ENCODE measurements at regions not wholly inside any gene's neighbourhood (a gene's known extent, or its start where the extent isn't known, plus 50 kb on each side); places are given as distances from the start of the nearest gene placed in this dataset.

DNA sequence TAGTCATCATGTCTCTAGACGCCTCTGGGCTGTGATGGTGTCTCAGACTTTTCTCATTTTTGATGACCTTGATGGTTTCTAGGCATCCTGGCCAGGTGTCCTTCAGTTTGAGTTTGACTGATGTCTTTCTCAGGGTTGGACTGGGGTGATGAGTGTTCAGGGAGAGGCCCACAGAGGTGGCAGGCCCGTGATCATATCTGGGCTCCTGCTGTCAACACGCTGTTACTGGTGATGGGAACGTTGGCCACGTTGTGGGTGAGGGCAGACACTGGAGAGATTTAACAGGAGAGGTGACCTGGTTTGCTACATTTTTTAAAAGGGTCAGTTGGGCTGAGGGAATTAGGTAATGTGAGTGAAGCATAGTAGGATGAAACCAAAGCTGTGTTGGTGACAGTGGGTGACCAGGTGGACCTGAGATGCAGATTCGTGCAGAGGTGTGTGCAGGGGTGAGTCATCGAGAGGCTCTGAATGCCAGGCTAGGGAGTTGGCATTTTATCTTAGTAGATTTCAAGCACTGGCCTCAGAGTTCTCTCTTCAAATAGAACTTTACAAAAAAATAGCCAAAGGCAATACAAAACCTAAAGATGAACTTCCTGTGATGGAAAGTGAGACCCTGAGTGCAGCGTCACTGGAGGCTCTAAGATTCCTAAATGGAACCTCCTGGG, 174.1 kb downstream of the CDH26 start:
- DNase-seq, result no peak

DNA sequence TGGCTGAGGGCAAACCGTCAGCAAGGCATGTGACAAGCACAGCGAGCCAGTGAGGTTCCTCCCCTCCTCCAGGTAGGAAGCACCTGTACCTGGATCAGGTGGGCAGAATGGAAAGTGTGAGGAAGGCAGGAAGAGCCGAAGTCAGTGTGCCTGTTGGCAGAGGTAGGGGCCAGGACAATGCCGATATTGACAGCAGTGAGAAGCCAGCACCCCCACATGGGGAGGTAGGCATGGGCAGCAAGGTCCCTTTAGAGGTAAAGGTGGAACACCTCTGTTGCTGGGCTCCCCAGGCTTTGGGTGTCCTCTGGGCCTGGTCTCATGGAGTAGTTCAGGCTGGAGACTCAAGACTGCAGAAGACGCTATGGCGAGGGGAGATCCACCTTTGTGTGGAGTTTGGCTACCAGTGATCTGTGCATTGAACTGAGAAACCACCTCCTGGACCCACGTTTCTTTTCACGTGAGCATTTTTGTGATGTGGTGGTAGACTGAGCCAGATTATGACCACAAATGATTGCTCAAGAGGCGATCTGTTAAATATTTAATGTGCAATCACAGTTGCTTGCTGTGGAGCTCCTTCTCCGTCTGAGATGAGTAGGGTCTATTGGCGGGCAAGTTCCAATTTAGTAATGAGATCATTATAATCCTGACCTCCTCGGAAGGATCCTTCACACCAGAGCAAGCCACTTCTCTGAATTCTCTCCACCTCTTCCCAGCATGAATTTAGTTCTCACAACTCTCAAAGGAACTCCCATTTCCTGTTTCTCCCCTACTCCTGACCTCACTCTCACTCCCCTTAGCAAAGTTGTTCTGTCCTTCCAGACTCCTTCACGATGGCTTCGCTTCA, 174.8 kb downstream of the CDH26 start:
- DNase-seq, result no peak

- no peak for DNase-seq
Measured at GRCh38 chr20:60135276-60135675, 177.1 kb downstream of the CDH26 start.

DNA sequence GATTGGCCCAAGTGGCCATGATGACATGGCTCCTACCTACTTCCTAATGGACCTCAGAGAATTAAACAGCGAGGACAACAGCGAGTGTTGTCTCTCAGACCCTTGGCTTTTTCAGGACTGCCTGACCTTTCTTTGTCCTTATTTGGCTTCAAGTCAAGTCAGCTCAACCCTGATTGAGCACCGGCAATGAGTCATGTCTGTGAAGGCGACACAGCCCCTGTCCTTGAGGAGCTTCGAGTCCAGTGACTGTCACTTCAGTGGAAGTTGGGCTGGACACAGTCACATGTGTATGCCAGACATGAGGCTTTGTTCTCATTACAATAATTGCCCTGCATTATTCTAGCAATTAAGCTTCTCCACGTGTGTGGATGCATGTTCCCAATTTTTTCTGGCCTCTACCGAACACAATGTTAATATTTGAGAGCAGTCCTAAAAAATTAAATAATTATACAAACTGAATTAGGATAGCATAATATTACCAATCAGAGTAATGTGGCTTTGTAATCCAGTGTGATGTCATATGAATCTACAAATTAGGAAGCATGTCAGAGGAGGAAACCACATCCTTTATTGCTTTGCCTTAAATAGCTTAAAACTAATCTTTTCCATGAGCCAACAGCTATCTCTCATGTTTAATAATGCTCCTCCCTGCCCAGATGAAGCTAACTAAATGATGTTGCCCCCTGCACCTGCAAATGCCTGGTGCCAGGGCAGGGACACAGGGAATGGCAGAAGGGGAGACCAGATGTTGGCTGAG, 178.6 kb downstream of the CDH26 start:
- no peak for DNase-seq

DNA sequence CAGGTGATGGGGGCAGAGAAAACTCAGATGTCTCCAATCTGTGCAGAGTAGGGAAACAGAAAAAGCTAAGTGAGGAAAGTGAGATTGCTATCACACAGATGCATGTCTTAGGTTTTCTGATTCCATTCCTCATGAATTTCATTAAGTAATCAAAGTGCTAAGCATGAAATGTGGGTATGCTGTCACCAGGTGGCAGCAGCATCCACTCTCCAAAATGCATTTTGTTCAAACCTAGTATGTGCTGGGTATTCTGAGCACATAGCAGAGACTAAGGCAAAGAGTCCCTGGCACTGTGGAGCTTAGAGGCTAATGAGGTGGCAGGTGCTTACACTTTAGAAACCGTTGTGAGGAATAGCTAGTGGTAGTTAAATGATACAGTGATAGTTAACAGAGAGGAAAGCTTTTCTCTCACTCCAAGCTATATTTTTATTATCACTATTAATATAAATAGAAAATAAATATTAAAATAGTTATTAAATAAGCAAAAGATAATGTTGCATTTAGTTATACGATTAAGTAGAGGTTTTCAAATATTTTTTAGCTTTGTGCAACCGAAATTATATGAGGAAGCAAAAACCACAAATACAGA, 179.5 kb downstream of the CDH26 start:
- peak; percentile 53 for DNase-seq

- DNase-seq, result peak; percentile 54
Measured at GRCh38 chr20:60138256-60139220, 180.3 kb downstream of the CDH26 start.

DNA sequence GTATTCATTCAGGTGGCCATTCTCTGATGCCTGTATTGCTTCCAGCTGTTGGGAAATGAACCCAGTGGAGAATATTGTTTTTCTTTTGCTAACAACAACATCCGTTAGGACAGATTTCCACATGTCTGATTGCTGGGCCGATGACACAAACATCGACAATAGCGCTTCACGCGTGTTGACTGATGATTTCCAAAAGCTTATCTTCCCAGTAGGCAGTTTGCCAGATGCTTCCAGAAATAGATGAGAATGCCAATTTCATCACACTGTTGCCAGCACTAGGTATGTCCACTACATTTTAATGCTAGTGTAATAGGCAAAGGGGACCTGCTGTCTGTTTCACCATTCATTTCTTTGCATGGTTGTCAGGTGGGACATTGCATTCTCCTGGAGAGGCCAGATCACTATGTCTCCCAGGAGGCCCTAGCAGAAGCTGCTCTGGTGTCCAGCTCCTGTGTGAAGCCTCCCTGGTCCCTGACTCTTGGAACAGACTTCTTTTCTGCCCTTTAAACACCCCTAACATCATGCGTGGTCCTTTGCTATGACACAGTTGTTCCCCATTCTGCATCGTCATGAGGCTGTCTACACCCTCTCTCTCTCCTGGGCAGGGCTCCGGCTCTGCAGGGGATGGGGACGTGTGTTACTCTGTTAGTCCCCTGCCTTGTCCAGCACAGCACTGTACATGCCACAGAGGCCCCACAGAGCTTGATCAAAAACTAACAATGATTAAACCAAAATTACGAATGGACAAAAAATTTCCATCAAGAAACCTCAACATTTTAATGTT, 181.6 kb downstream of the CDH26 start:
- DNase-seq, result no peak

- DNase-seq, result peak; percentile 47
Measured at GRCh38 chr20:60142587-60142986, 184.4 kb downstream of the CDH26 start.

DNA sequence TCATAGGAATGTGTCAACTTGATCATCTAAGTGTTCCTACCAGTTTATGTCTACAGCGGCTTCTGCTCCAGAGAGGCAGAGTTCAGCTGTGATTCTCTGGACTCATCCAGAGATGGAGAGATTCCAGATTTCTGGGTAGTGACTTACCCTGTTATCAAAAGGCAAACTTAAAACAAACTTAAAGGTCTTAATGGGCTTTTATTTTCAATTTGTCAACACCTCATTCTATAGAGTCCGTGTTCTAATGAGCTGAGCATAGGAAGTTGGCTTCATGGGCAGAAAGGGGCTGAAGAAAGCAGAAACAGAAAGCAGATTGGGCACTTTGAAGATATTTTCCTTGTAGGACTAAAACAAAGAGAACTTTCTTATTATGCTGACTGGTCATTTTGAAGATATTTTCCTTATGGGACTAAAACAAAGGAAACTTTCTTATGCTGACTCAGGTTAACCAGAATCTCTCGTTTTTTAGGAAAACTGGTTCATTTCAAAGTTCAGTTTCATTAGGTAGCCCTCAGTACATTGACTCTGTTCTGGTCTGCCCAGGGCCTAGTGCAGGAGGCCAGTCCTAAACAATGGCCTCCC, 185.1 kb downstream of the CDH26 start:
- DNase-seq, result no peak

GRCh38 chr20:60144404-60144803, 186.2 kb downstream of the CDH26 start:
- DNase-seq, result no peak

- no peak for DNase-seq
Measured at GRCh38 chr20:60144974-60145527, 186.8 kb downstream of the CDH26 start.

GRCh38 chr20:60147004-60147403, 188.8 kb downstream of the CDH26 start:
- no peak for DNase-seq

DNA sequence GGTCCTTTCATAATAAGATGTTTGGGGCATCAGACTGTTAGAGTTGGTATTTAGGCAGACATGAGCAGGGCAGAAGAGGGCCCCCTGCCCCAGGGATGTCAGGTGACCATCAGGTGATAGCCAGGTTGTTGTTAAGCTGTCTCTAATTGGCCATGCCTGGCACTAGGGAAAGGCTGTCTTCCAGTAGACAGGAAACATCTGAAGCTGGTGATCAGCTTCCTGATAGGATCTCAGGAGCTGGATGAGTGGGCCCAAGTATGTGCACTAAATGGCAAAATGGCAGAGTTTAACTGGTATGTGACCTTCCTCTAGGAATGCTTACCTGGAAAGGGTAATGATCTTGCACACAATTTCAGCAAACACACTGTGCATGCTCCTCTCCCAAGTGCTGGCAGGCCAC, 190.7 kb downstream of the CDH26 start:
- no peak for DNase-seq

DNA sequence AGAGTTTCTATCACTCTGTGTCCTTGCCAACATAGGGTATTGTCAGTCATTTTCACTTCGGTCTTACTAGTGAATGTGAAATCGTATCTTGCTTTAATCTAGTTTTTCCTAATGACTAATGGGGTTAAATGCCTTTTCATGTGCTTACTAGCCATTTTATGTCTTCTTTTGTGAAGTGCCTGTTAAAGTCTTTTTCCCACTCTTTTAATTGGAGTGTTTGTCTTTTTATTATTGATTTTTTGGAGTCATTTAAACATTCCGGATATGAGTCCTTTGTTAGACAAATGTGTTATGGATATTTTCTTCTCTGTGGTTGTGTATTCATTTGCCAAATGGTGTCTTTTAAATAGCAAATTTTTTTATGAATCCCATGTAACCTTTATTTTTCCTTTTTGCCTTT, 194.6 kb downstream of the CDH26 start:
- peak; percentile 39 for DNase-seq

DNA sequence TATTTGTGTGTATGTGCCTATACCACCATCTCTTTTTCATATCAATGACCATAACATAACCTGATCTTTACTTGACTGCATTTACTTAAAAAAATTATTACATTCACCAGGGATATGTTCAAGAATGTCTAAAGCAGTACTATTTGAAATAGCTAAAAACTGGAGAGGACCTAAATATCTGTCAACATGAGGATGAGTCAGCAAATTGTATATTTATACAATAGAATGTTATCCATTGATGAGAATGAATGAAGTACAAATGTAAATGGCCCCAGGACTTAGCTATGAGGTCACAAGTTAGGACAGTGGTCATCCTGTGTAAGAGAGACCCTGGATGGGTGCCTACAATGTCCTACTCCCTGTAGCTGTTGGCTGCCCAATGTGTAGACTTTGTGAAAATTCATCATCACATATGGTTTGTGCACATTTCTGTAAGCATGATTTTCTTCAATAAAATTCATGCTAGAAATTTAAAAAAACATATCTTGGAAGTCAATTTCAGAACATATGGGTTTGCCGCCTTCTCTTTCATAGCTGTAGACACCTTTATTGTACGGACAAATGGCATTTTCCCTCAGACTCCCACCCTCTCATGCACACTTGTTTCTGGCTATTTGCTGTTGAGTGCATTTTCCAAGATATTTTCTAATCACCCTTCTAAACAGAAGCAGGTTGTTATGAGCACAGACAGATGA, 202.4 kb downstream of the CDH26 start:
- no peak for DNase-seq

DNA sequence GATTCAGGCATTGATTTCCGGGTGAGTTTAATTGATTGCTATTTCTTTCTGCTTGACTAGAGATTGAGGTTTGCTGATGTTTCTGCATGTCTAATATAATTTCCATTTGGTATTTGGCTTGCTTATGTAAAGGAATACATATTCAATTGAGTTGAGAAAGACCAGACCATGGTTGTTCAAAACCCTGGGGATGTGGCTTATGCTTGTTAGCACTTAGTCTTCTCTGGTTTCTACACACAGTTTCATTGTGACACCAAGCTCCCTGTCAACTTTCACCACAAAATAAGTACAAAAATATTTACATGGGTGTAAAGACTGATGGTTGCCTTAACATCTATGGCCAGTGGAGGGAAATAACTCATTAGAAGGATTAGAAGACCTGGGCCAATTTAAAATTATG, 209.6 kb downstream of the CDH26 start:
- no peak for DNase-seq

- no peak for DNase-seq
Measured at GRCh38 chr20:60168963-60169362, 210.7 kb downstream of the CDH26 start.

GRCh38 chr20:60170116-60170515, 211.9 kb downstream of the CDH26 start:
- DNase-seq, result no peak

DNA sequence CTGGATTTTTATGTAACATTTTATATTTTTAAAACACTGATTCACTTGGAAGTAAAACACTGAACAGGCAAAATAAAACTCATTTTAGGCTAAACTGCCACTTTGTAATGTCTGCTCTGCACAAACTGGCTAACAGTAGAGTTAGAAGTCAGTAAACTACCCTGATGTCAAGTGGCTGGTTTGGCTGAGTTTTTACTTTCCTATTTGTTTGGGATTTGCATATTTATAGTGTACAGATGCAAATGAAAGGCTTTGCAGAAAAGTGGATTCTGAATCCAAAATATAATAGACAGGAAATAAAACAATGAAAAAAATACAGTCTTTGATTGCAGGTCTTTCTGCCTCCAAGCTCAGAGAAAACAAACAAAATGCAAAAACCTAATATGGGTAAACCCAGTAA, 213.1 kb downstream of the CDH26 start:
- no peak for DNase-seq

DNA sequence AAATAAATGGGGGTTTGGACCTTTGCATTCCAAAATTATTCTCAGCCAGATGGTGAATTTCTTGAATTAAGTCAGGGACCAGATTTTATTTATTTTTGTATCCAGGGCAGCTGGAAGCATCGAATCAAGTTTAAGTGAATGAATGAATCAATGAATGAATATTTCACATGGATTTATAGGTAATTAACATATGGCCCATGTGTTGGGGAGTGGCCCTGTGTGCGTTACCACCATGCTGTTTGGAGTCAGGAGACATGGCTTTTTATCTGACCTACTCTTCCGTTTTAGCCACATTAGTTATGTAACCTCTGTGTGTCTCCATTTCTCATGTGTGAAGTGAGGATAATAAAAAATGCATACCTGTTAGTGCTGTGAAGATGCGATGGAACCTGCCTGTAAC, 213.5 kb downstream of the CDH26 start:
- no peak for DNase-seq

Data from NCI-H1092 (cell line).